BJ (cell line): ENCODE measurements at regions not wholly inside any gene's neighbourhood (a gene's known extent, or its start where the extent isn't known, plus 50 kb on each side); places are given as distances from the start of the nearest gene placed in this dataset.

Source experiments
- CTCF ChIA-PET: fragments of 350-600 bp; formaldehyde crosslinking; extraction: SDS; loops from one replicate; lab custom pipeline; 2021; ENCODE audit warnings: antibody characterized with exemption, inconsistent platforms; lab: Yijun Ruan, JAX
- POLR2A ChIA-PET: fragments of 300-600 bp; sonication (Branson Sonifier 250); formaldehyde crosslinking; extraction: SDS; loops from one replicate; lab custom pipeline; 2021; ENCODE audit warnings: antibody characterized with exemption; lab: Charles Lee
- DNase-seq: peaks from one replicate; pipeline ENCODE4 v3.0.0-alpha.2; 2011; ENCODE audit warnings: low read depth
- H3K27me3 ChIP-seq: 2 replicates; pipeline ENCODE4 v1.6.0; 2011; ENCODE audit warnings: low read length; ENCODE audit not compliant: control insufficient read depth, insufficient read depth
- H3K36me3 ChIP-seq: 2 replicates; pipeline ENCODE4 v1.5.1; 2011; ENCODE audit warnings: low read length; ENCODE audit not compliant: control insufficient read depth, insufficient read depth
- H3K4me3 ChIP-seq: 2 replicates; pipeline ENCODE4 v1.5.1; 2011; ENCODE audit warnings: low read depth, mild to moderate bottlenecking, control low read depth, low read length
- CTCF ChIP-seq: IDR thresholded peaks from 2 replicates; pipeline ENCODE4 v1.5.1; 2011; ENCODE audit warnings: low read depth, mild to moderate bottlenecking, control low read depth, inconsistent platforms, low read length, moderate library complexity; ENCODE audit not compliant: insufficient read depth

GRCh38 chr21:24014381-24014780 lies 1592.9 kb downstream of the MRPL39 start:
- no peak for TF ChIP-seq CTCF
- ChIA-PET POLR2A (no interaction called here), CTCF (no interaction called here)
- no peak for DNase-seq
- Histone ChIP-seq H3K36me3 (no peaks in the 10 kb centered on the region), H3K27me3 (no peaks in the 10 kb centered on the region), H3K4me3 (no peak overlapping the region)

GRCh38 chr21:24011087-24011486 lies 1596.2 kb downstream of the MRPL39 start:
- no peak for DNase-seq
- Histone ChIP-seq H3K4me3 (no peak overlapping the region), H3K27me3 (no peaks in the 10 kb centered on the region), H3K36me3 (no peaks in the 10 kb centered on the region)
- ChIA-PET POLR2A (no interaction called here), CTCF (no interaction called here)
- no peak for TF ChIP-seq CTCF

GRCh38 chr21:24007592-24007991 lies 1599.7 kb downstream of the MRPL39 start:
- CTCF ChIA-PET: no interaction called here
- no peak overlapping the region for H3K4me3 ChIP-seq
- H3K36me3 ChIP-seq: no peaks in the 10 kb centered on the region
- POLR2A ChIA-PET: no interaction called here
- DNase-seq: no peak
- no peak for TF ChIP-seq CTCF
- no peaks in the 10 kb centered on the region for H3K27me3 ChIP-seq

GRCh38 chr21:23986987-23987386 lies 1620.3 kb downstream of the MRPL39 start:
- ChIA-PET CTCF (no interaction called here), POLR2A (no interaction called here)
- no peaks in the 10 kb centered on the region for H3K27me3 ChIP-seq
- no peaks in the 10 kb centered on the region for H3K36me3 ChIP-seq
- TF ChIP-seq CTCF: no peak
- no peak overlapping the region for H3K4me3 ChIP-seq
- no peak for DNase-seq

- POLR2A ChIA-PET: no interaction called here
- Histone ChIP-seq H3K36me3 (no peaks in the 10 kb centered on the region), H3K4me3 (no peak overlapping the region), H3K27me3 (no peaks in the 10 kb centered on the region)
- CTCF ChIA-PET: no interaction called here
- no peak for TF ChIP-seq CTCF
- DNase-seq: no peak
Observed at GRCh38 chr21:23986214-23986613, 1621.1 kb downstream of the MRPL39 start.
